HFF-Myc (cell line): ENCODE measurements at regions not wholly inside any gene's neighbourhood (a gene's known extent, or its start where the extent isn't known, plus 50 kb on each side); places are given as distances from the start of the nearest gene placed in this dataset.

Source experiments
- DNase-seq: peaks from one replicate; pipeline ENCODE4 v3.0.0-alpha.2; 2011; ENCODE audit warnings: low read depth; ENCODE audit errors: extremely low read depth
- H3K4me3 ChIP-seq: replicated peaks from 2 replicates; pipeline ENCODE4 v1.5.1; 2011; ENCODE audit warnings: low read depth, mild to moderate bottlenecking, control low read depth, low read length
- CTCF ChIP-seq: IDR thresholded peaks from 2 replicates; pipeline ENCODE4 v1.5.1; 2012; ENCODE audit warnings: mild to moderate bottlenecking, low read depth, low read length, control low read depth; ENCODE audit errors: missing control alignments

DNA sequence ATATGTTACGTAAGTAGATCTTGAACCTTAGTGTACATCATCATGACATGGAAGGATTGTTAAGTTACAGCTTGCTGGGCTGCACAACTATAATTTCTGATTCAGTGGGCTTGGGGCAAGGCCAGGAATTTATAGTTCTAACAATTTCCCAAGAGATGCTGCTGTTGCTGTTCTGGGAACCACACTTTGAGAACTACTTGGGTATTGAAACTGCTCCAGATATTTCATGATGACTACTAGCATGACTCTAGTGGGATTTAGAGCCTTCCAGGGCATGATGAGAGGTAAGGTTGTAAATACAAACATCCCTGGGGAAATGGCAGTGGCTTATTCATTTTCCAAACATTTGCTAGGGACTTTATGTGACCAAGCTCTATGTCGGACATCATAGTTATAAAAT lies 904.8 kb upstream of the SEL1L start:
- no peak for TF ChIP-seq CTCF
- no peak for DNase-seq
- H3K4me3 ChIP-seq: no peak overlapping the region

DNA sequence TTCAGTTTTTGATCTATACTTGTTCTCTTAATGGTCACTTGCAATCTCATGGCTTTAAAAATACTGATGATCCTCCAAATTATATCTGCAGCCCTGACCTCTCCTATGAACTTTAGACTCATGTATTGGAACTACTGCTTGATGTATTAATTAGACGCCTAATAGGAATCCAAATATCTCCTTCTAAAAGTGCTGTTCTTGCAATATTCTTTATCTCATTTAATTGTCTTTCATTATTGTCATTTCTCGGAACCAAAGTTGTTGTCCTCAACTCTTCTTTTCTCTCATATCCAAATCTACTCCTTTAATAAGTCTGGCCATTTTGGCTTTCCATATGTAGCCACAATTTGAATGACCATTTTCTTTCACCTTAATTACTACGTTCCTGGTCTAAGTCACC lies 907.6 kb upstream of the SEL1L start:
- H3K4me3 ChIP-seq: no peak overlapping the region
- no peak for DNase-seq
- TF ChIP-seq CTCF: no peak

DNA sequence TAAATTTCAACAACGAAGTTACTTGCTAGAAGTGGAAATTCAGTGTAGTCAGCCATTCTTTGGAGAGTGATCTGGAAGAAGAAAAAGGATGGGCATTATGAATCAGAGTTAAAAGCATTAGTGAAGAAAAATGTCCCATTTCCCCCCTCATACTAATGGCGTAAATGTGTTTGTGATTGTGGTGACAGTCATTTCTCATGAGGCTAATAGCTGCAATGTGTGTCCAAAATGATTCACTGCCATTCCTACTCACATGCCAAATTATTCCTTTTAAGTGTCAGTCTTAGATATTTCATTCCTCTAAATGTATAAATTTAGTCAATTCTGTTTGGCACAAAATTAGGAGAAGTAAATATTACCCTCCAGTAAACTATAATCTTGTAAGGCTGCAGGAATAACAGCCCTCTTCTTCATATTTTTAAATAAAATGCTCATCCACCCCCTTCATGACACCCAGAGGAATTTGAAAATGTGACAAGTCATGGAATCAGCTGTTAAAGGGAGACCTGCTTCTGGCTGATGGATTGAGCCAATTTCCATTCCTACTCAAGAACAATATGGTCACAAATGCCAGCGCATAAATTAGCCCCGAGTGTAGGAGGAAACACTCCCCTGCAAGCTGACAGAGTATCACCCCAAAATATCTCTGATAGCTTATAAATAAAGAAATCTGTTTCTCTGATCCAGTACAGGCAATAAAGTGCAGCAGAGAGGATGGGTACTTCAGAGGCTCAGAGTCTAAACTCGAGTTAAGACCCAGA lies 912.3 kb upstream of the SEL1L start:
- no peak for DNase-seq
- no peak for TF ChIP-seq CTCF

DNA sequence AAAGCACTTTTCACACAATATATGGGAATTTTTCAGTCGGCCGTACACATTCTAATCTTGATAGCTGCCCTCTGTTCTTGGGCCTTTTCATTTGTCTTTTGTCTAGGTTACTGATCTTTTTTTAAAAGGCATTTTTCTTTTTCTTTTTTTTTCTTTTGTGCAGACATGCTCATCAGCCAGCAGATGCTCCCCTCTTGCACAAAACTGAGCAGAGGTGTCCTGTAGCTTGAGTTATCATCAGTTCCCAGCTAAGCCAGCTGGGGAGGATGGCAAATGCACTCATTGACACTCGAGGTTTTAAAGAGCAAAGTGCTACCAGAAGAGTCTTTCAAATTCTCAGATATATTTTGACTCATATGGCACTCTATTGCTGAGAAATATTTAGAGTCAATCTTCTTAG lies 913.9 kb upstream of the SEL1L start:
- H3K4me3 ChIP-seq: no peak overlapping the region
- TF ChIP-seq CTCF: no peak
- DNase-seq: no peak

More for the DNA sequence above, 912.3 kb upstream of the SEL1L start:
- no peak overlapping the region for H3K4me3 ChIP-seq

- TF ChIP-seq CTCF: no peak
- DNase-seq: no peak
- no peak overlapping the region for H3K4me3 ChIP-seq
These were observed 916.3 kb upstream of the SEL1L start for GRCh38 chr14:82449926-82450468.

DNA sequence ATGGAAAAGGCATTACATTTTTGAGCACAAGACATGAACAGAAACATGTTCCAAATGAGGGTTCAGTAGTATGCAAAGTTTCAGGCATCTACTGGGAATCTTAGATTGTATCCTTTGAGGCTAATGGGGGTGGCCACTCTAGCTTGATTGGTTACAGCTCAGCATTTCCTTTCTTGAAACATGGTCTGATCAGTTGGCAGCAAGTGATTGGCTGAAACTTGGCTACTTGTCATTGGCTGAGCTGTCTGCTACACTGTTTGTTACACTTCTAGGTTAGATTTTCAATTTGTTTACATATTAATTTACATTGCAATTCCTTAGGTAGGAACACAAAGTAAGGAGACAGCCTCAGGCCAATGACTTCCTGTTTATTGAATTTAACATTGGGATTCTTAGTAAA lies 918.0 kb upstream of the SEL1L start:
- DNase-seq: no peak
- TF ChIP-seq CTCF: no peak
- H3K4me3 ChIP-seq: no peak overlapping the region
